Inferior parietal cortex (tissue), 1 donor: ENCODE measurements at regions not wholly inside any gene's neighbourhood (a gene's known extent, or its start where the extent isn't known, plus 50 kb on each side); places are given as distances from the start of the nearest gene placed in this dataset.
"Not testable (repeated sequence)": the region's sequence is repeated elsewhere in the genome, so short reads cannot be mapped to it uniquely, and the experiment has no call there.

ENCODE experiments used
- DNase-seq: peaks from one replicate; pipeline ENCODE4 v3.0.0-alpha.2; 2016; ENCODE audit errors: extremely low spot score

GRCh38 chr12:87425942-87426554 lies 603.2 kb downstream of the C12orf50 start:
- no peak for DNase-seq

- not testable (repeated sequence) for DNase-seq
Measured at GRCh38 chr12:87421233-87421632, 608.0 kb downstream of the C12orf50 start.

DNA sequence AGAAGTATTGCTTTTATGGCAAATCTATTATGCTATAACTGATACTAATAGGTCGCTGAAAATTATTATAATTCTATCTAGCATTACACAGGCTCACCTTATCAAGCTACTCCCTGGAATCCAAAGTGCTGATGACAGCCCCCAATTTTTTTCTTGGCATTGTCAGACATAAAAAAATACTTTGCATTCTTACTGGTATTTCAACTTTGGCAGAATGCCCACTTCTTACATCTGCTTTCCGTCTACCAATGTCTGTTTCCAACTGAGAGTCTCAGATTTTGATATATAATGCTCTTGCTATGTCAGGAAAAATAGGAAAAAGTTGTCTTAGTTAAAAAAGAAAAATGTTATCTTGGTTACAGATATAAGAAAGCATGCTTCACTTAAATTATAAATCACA lies 615.4 kb downstream of the C12orf50 start:
- no peak for DNase-seq

GRCh38 chr12:87406926-87407325 lies 622.3 kb downstream of the C12orf50 start:
- DNase-seq, result no peak

DNA sequence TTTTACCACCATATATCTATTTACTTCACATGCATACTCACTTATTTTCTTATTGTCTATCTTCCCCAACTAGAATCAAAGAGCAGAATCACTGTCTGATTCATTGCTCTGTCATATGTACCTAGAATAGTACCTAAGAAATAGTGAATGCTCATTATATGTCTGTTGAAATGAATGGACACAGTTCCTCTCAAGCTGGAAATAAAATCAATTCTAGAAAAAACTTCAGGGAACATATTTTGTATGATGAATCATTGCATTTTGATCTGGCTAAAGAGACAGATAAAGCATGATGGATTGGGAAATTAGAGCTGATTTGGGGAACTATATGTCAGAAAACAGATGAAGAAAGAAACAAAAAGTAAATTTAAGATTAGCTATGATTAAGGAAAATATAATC lies 623.3 kb downstream of the C12orf50 start:
- no peak for DNase-seq

DNA sequence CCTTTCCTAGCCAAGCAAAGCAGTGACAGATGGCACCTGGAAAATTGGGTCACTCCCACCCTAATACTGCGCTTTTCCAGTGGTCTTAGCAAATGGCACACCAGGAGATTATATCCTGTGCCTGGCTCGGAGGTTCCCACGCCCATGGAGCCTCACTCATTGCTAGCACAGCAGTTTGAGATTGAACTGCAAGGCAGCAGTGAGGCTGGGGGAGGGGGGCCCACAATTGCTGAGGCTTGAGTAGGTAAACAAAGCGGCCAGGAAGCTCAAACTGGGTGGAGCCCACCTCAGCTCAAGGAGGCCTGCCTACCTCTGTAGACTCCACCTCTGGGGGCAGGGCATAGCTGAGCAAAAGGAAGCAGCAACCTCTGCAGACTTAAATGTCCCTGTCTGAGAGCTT lies 635.0 kb downstream of the C12orf50 start:
- DNase-seq, result not testable (repeated sequence)

GRCh38 chr12:87388376-87388775 lies 640.8 kb downstream of the C12orf50 start:
- DNase-seq, result no peak

- DNase-seq, result no peak
Measured at GRCh38 chr12:87385322-87385721, 643.9 kb downstream of the C12orf50 start.

DNA sequence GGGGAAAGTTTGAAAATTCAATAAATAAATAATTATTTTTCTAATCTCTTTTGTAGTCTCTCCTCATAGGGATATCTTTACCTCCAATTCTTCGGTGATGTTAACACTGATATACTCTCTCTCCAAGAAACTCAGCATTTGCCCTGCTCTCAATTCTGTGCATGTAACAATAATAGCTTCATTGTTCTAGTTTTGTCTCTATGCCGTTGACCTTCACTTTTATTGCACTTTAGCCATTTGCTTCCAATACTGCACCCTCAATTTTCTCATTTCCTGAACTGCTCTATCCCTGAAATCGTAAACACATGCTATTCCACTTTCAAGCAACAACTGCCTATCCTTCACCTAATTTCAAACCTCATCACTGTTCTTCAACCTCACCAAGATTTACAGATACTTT lies 645.0 kb downstream of the C12orf50 start:
- DNase-seq, result no peak

- DNase-seq, result no peak
Measured at GRCh38 chr12:87383680-87384079, 645.5 kb downstream of the C12orf50 start.

GRCh38 chr12:87382959-87383566 lies 646.1 kb downstream of the C12orf50 start:
- no peak for DNase-seq

DNA sequence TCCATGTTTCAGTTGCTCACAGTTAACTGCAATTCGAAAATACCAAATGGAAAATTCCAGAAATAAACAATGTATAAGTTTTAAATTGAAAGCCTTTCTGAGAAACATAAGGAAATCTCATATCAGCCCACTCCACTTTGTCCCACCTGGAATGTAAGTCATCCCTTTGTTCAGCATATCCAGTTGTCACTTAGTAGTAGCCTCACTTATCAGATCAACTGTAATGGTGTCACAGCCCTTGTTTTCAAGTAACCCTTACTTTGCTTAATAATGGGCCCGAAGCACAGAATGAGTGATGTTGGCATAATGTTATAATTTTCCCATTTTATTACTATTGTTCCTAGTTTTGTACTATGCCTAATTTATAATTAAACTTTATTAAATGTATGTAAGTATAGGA lies 646.8 kb downstream of the C12orf50 start:
- DNase-seq, result no peak

DNA sequence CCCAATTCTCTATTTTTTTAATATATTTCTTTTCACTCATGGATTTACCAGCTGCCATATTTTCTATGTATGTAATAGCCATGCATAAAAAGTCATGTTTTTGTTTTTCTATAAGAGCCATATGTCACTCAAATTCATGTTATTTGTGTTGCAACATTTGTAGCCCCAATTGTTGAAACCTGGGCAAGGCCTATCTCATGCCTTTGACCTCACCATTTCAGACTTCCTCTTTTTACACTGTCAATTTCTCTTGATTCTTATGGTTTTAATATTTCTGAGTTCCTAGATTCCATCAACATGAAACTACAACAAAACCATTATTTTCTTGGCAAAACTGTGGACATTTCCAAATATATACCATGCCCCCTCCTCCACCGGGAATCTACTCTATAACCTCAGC lies 647.5 kb downstream of the C12orf50 start:
- no peak for DNase-seq

GRCh38 chr12:87378526-87378925 lies 650.7 kb downstream of the C12orf50 start:
- no peak for DNase-seq

DNA sequence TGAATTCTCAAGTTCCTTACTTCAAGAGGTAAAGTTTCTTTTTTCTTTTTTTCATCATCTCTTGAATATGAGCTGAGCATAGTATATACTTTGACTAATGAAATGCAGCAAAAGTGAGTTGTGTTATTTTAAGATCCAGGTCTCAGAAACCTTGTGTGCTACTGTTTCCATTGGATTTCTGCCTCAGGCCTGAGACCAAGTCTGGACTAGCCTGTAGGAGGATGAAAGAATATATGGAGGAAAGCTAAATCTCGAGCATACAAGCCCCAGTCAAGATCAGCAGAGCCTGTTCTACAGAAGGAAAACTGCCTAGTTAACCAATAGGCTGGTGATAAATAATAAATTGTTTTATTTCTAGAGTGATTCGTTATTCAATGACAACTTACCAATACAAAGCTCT lies 652.5 kb downstream of the C12orf50 start:
- no peak for DNase-seq

DNA sequence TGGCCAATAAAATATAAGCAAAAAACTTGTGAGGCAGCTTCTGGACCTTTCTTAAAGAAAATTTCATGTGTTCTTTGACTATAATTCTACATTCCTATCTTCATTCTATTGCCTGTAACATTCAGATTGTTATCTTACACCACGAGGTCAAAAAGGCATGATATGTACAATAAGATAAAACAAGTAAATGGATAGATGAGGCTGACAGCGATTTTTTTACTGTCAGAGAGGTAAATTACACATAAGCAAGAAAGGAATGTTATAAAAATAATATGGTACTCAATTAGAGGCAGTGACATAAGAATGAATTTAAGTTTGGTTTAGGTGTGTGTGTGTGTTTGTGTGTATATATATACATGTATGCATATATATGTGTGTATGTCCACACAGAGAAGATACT lies 660.0 kb downstream of the C12orf50 start:
- no peak for DNase-seq

DNA sequence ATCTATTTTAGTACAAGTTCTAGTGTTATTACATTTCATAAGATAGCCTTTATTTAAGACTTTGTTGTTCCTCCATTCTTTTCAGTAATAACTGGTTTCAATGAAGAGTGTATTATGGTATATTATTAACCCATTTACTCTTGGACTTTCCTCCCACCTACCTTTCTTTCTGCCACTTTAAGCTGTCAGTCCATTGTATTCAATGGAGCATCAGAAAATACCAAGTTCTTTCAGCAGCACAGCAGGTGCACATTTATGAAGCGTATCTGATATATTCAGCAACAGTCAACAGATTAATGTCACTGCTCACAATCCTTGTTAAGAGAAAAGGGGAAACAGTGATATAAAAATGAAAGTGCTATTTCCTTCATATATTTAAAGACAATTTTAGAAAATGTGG lies 660.9 kb downstream of the C12orf50 start:
- DNase-seq, result no peak

- no peak for DNase-seq
Measured at GRCh38 chr12:87365423-87365822, 663.8 kb downstream of the C12orf50 start.

GRCh38 chr12:87363497-87364084 lies 665.6 kb downstream of the C12orf50 start:
- no peak for DNase-seq

DNA sequence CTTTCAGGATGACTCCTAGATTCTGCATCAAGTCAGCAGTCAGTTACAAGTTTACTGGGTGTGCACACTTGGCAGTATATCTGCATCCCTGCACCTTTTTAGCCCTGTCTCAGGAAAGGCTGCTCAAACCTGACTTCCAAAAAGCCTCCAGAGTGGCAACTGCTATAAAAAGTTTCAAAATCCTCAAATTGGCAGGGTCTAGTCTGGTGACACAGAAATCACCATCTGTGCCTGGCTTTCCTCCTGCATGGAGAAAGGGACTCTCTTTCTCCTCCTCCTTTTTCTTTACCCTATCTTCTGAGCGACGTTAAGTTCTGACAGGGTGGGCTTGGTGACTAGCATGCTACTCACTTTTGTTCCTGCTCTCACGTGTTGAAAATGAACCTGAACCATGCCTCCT lies 679.5 kb downstream of the C12orf50 start:
- no peak for DNase-seq

DNA sequence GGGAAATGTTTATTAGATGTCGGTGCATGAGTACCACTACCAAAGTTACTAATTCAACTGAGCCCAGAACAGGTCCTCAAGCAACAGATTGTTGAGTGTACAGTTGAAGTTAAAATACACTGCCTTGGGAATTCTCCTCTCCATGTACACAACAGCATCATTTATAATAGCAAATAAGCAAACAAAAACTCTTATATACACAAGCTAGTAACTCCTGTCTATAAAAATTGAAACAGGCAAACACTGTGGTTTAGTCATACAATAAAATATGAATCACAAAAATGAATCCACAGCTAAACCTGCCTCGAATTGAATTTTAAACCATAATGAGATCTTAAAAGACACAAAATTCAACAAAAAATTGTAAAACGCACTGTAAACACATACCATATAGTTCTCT lies 681.1 kb downstream of the C12orf50 start:
- DNase-seq, result no peak

GRCh38 chr12:87344699-87345098 lies 684.5 kb downstream of the C12orf50 start:
- DNase-seq, result no peak

- DNase-seq, result no peak
Measured at GRCh38 chr12:87338681-87339080, 690.5 kb downstream of the C12orf50 start.
